ENCODE measurements at regions not wholly inside any gene's neighbourhood (a gene's known extent, or its start where the extent isn't known, plus 50 kb on each side); places are given as distances from the start of the nearest gene placed in this dataset.

DNA sequence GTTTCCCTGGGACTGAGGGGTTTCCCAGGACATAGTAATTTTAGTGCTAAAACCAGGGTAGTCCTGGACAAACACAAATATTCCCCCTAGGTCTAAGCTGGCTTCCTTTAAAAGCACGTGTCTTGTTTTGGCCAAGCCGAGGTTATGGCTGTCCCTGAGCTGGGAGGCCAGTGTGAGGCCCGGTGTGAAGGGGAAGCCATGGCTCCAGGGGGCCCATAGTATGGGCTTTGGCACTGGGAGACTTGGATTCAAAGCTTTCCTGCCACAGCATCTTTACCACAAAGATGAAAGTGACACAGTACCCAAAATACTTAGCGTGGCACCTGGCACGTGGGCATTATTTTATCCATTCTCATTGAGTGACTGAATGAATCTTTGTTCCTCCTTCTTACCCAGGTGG, 345.2 kb downstream of the ZNF536 start:
- TF ChIP-seq, protein P1, sequence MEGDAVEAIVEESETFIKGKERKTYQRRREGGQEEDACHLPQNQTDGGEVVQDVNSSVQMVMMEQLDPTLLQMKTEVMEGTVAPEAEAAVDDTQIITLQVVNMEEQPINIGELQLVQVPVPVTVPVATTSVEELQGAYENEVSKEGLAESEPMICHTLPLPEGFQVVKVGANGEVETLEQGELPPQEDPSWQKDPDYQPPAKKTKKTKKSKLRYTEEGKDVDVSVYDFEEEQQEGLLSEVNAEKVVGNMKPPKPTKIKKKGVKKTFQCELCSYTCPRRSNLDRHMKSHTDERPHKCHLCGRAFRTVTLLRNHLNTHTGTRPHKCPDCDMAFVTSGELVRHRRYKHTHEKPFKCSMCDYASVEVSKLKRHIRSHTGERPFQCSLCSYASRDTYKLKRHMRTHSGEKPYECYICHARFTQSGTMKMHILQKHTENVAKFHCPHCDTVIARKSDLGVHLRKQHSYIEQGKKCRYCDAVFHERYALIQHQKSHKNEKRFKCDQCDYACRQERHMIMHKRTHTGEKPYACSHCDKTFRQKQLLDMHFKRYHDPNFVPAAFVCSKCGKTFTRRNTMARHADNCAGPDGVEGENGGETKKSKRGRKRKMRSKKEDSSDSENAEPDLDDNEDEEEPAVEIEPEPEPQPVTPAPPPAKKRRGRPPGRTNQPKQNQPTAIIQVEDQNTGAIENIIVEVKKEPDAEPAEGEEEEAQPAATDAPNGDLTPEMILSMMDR (conservative IDR thresholded peaks at IDR 0.05; ENCODE audit: low read length), result no peak
- TF ChIP-seq EZH2phosphoT487 (IDR thresholded peaks at IDR 0.05; ENCODE audit: borderline replicate concordance, low read depth, low read length), result no peak
